SK-N-SH treated with all-trans-retinoic acid at 6 μM for 48 hours (cell line): ENCODE measurements at regions not wholly inside any gene's neighbourhood (a gene's known extent, or its start where the extent isn't known, plus 50 kb on each side); places are given as distances from the start of the nearest gene placed in this dataset.

ENCODE experiments used
- PATZ1 ChIP-seq: fragments of 250-450 bp; sonication (Bioruptor Pico); IDR thresholded peaks from 2 replicates; pipeline ENCODE4 v1.8.0; 2020; ENCODE audit warnings: mild to moderate bottlenecking, moderate library complexity, borderline replicate concordance
- PPARA ChIP-seq: fragments of 250-450 bp; sonication (Bioruptor Pico); IDR thresholded peaks from 2 replicates; pipeline ENCODE4 v1.5.0; 2020; ENCODE audit warnings: mild to moderate bottlenecking, borderline replicate concordance
- RARB ChIP-seq: fragments of 250-450 bp; sonication (Bioruptor Pico); IDR thresholded peaks from 2 replicates; pipeline ENCODE4 v1.8.0; 2021; ENCODE audit warnings: mild to moderate bottlenecking, moderate library complexity
- TCF4 ChIP-seq: fragments of 250-450 bp; sonication (Bioruptor Pico); IDR thresholded peaks from 2 replicates; pipeline ENCODE4 v1.8.0; 2021; ENCODE audit warnings: mild to moderate bottlenecking, moderate library complexity, borderline replicate concordance
- TOX ChIP-seq: fragments of 250-450 bp; sonication (Bioruptor Pico); IDR thresholded peaks from 2 replicates; pipeline ENCODE4 v1.8.0; 2021; ENCODE audit warnings: mild to moderate bottlenecking, moderate library complexity, borderline replicate concordance
- ZC3H10 ChIP-seq: fragments of 250-450 bp; sonication (Bioruptor Pico); IDR thresholded peaks from 2 replicates; pipeline ENCODE4 v1.5.1; 2021; ENCODE audit warnings: mild to moderate bottlenecking, moderate library complexity
- ZNF565 ChIP-seq: fragments of 450-650 bp; formaldehyde crosslinking; conservative IDR thresholded peaks from 2 replicates; pipeline ENCODE4 v1.5.0; 2020; ENCODE audit warnings: low read depth, mild to moderate bottlenecking, moderate library complexity
- ZNF70 ChIP-seq: fragments of 450-650 bp; formaldehyde crosslinking; IDR thresholded peaks from 2 replicates; pipeline ENCODE4 v1.5.0; 2020; ENCODE audit warnings: mild to moderate bottlenecking, moderate library complexity

DNA sequence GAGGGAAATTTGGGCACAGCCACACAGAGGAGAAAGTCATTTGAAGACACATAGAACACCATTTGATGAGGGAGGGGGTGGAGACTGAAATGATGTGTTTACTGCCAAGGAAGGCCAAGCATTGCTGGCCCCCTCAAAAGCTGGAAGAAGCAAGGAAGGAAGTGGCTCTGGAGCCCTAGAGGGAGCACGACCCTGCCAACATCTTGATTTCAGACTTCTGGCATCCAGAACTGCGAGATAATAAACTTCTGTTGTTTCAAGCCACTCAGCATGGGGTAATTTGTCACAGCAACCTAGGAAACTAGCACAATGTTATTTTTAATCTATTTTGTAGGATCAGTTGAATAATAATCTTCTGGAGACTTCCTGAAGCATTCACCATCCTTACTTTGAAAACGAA is 314.8 kb upstream of the GOT2 start:
- TF ChIP-seq ZNF70 (CRISPR knock-in tag) (no peak), TOX (CRISPR knock-in tag) (no peak), ZC3H10 (CRISPR knock-in tag) (no peak), RARB (CRISPR knock-in tag) (no peak), PPARA (no peak), PATZ1 (CRISPR knock-in tag) (no peak), TCF4 (CRISPR knock-in tag) (no peak), ZNF565 (CRISPR knock-in tag) (no peak)
